T1000 (cell line): ENCODE measurements at regions not wholly inside any gene's neighbourhood (a gene's known extent, or its start where the extent isn't known, plus 50 kb on each side); places are given as distances from the start of the nearest gene placed in this dataset.

Experiments
- DNase-seq: peaks from one replicate; lab custom pipeline; 2025; ENCODE audit warnings: mixed read lengths; lab: John Stamatoyannopoulos, UW

- DNase-seq, result no peak
Observed at GRCh38 chr2:224210286-224211180, 171.4 kb upstream of the SERPINE2 start.

GRCh38 chr2:224209555-224210285, 170.6 kb upstream of the SERPINE2 start:
- no peak for DNase-seq

DNA sequence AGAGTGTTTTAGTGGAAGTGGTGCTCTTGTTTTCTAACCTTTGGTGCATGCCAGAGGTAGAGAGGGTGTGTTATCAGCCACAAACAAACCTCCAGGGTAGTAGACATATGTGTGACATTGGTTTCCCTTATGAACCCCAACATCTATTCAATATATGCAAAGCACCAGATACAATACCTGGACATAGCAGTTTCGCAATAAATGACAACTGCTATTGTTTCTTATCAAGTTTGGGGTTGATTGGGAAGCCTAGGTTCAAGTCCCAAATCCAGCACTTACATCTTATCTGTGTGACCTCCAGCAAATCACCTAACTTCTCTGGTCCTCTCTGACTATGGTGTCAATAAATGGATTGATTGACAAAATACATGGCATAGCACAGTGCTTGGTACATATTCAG, 169.4 kb upstream of the SERPINE2 start:
- no peak for DNase-seq

- no peak for DNase-seq
Observed at GRCh38 chr2:224208007-224208406, 168.9 kb upstream of the SERPINE2 start.

- DNase-seq, result no peak
Observed at GRCh38 chr2:224206816-224207215, 167.7 kb upstream of the SERPINE2 start.

GRCh38 chr2:224202281-224202865, 163.3 kb upstream of the SERPINE2 start:
- no peak for DNase-seq

DNA sequence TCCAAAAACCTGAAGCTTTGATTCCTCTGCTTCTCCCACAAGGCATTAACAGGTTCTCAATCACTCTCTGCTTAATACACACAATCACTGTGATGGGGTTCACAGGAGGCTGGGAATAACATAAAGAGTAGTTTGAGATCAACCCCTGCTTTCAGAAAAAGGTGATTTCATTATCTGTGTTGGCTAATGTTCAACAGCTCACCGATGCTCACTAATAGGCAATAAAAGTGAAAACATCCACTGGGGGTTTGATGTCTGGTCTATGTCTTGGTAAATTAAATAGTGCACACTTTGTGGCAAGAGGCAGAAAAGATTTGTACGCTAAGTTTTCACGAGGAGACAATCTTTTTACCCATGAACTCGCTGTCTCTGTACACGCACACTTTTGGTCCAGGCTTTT, 159.3 kb upstream of the SERPINE2 start:
- no peak for DNase-seq

DNA sequence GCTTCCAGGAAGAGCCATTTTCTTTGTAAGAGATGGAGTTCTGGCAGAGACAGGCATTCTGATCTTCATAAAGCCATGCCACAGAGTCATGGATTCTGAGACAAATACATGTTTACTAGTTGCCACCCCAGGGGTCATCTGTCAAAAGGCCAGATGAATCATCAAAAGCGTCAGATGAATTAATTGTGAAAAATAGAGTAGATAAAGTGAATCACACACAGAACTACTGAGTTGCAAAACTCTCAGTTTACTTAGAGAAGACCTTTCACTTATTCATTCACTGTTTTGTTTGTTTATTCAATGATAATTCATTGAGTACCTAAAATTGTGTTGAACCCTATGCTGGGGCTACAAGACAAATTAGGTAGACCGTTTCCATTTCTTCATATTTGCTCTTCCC, 157.7 kb upstream of the SERPINE2 start:
- no peak for DNase-seq

DNA sequence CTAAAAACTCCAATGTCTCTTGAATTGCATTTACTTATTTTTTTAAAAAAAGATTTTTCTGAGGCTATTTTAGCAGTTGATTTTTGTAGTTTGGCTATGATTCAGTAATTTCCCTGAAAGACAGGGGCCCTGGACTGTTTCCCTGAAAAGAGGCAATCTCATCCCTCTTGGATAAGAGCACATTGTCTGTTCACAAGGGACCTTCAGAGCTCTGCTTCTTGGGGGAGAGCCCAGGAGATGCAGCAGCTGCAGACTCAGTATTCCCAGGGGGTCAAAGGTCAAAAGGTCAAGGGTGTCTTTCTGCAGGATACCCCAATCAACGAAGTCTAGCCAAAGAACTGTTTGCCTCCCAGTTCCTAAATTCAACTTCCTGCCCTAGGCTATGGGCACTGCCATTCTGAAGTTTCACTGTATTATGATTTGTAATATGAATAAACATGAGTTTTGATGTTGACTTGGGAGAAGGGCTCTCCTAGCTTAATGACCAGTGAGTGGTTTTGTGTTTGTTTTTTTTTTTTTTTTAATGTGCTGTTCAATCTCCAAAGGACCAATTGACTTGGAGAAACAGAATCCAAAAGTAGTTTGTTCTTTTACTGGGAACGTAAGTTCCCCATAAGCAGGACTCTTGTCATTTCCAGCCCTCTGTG, 157.0 kb upstream of the SERPINE2 start:
- no peak for DNase-seq

DNA sequence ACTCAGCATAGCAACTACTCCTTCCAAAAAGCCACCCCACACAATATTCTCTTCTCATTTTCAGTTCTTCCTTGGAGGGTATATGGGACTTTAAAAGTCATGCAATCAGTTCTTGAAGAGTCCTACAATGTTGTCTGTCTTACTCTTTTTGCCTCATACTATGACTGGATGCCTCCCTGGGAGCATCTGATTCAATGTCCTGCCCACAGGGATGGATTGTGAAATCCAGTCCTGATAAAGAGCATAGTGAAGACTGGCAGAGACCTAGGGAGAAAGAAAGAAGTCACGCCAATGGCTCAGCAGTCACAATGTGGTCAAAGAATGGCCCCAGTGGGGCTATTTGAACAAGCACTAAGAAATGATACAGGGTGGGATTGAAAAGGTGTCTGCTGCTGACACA, 155.1 kb upstream of the SERPINE2 start:
- DNase-seq, result no peak

DNA sequence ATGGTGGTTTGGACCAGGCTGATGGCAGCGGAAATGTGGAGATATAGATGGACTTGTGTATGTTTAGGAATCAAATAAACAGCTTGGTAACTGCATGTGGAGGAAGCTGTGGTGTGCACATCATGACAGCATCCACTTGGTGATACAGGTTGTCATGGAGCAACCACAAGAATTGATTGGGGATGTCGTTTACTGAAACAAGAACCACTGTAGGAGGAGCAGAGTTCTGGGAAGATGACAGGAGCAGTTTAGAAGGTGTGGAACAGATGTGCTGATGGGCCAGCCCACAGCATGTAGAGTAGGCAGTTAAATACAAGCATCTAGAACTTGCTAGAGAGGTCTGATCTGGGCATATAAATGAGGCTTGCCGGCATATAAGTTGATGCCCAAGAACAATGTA, 152.4 kb upstream of the SERPINE2 start:
- DNase-seq, result no peak

GRCh38 chr2:224190936-224191270, 151.8 kb upstream of the SERPINE2 start:
- DNase-seq, result no peak

GRCh38 chr2:224190234-224190935, 151.3 kb upstream of the SERPINE2 start:
- no peak for DNase-seq

DNA sequence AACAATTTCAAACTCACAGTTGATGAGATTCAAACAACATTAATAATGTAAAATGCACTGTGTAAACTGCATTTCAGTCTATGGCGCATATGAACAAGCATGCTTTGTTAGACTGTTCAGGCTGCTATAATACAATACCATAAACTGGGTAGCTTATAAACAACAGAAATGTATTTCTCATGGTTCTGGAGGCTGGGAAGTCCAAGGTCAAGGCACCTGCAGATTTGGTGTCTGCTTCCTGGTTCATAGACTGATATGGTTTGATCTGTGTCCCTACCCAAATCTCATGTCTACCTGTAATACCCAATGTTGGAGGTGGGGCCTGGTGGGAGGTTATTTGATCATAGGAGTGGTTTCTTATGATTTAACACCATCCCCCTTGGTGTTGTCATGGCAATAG, 148.1 kb upstream of the SERPINE2 start:
- DNase-seq, result no peak

- no peak for DNase-seq
Observed at GRCh38 chr2:224185023-224185601, 146.0 kb upstream of the SERPINE2 start.

DNA sequence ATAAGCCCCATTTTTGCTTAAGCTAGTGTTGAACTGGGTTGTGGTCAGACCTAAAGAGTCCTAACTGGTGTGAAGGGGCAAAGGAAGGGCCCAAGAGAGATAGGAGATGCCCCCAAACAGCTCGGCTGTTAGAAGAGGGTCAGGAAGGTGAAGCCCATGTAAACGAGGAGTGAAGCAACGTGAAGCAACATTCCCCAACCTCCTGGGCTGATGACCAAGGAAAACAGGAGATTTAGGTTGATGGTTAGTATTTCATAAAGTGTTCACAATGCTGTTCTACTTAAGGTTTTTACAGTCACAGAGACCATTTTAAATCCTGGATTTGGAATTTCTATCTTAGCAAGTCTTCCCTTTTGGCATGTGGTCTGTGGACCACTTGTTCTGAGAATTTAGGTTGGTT, 144.0 kb upstream of the SERPINE2 start:
- DNase-seq, result no peak

DNA sequence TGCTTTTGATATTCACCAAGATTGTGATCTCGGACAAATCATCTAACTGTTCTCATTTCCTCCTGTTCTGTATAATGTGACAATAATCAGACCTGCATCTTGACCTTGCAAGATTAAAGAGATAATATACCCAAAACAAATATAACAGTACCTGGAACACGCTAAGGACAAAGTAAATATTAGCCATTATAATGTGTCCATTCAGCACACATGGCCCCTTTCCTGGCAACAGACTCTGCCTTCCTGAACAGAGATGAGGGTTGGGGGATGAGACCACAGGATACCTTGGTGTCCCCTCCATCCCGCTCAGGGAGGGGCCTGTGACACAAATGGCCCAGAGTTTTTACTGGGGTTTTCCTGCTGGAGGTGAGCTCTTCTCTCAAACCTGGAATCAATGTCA, 143.4 kb upstream of the SERPINE2 start:
- no peak for DNase-seq

GRCh38 chr2:224181534-224182155, 142.6 kb upstream of the SERPINE2 start:
- DNase-seq, result no peak

DNA sequence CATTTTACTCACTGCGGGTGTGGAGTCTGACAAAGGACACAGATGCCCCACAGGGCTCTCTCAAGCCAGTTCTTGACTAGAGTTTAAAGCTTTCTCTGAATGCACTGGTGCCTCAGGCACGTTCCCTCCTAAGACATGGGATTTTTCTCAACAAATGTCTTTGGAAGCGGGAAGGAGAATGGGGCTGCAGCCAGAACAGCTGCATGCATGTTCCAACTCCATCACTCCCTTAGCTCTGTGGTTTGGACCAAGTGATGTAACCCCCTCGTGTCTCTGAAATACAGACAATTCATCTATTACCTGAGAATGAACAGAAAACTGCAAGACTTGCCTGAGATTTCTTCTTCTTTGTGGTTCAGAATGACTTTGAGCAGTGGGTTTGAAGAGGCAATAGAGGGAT, 141.7 kb upstream of the SERPINE2 start:
- DNase-seq, result no peak

DNA sequence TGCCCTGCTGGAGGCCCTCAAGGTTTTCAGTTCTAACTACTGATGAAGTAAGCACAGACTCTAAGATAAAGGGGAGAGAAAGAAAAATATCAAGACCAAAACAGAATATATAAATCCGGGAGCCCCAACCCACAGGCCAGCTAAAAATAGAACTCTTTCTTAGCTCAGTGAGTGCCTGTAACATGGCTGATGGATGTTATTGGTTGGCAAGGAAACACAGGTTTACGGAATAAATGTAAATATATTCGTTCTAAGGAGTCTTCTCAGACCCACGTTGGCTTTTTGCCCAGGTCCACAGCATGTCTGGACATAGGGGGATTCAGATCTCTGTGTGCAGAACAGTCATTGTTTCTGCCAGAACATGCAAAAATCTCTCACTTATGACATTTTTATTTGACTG, 139.0 kb upstream of the SERPINE2 start:
- DNase-seq, result no peak

DNA sequence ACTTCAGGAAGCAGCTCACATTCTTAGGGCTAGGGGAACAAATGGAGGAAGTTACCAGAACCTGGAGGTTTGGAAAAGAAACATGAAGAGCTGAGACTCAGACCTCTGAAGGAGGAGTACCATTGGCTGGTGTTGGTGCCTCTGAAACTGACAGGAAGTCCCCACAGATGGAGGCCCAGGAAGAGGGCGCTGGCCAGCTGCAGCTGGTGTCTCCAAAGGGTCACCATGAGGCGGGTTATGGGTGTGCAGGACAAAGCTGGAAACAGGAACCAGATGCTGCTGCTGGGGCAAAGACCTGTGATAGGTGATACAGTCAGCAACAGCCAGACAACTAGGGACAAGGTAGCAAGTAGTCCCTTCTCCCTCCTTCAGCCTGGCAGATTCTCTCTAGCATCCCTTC, 136.5 kb upstream of the SERPINE2 start:
- no peak for DNase-seq
